ENCODE measurements at regions not wholly inside any gene's neighbourhood (a gene's known extent, or its start where the extent isn't known, plus 50 kb on each side); places are given as distances from the start of the nearest gene placed in this dataset.

- TF ChIP-seq EZH2 (IDR thresholded peaks at IDR 0.05; ENCODE audit: insufficient read depth, poor library complexity, severe bottlenecking) (no peak), EZH2phosphoT487 (IDR thresholded peaks at IDR 0.05; ENCODE audit: insufficient read depth, low read depth) (no peak)
These were observed 53.4 kb upstream of the CITED4 start for GRCh38 chr1:40915581-40915980.
